Esophagus muscularis mucosa (tissue), 4 donors: ENCODE measurements at regions not wholly inside any gene's neighbourhood (a gene's known extent, or its start where the extent isn't known, plus 50 kb on each side); places are given as distances from the start of the nearest gene placed in this dataset.

Experiments
- EP300 ChIP-seq: sonication (generic); formaldehyde crosslinking; IDR thresholded peaks from one replicate; pipeline ENCODE4 v1.6.1; 2017; ENCODE audit warnings: antibody characterized with exemption
- POLR2A ChIP-seq: fragments of 450-650 bp; IDR thresholded peaks from one replicate; pipeline ENCODE4 v1.6.1; 2017; ENCODE audit warnings: antibody characterized with exemption, moderate library complexity, mild to moderate bottlenecking, low read depth
- POLR2AphosphoS5 ChIP-seq, 2 donors: sonication (generic); formaldehyde crosslinking; IDR thresholded peaks; one replicate each; pipeline ENCODE4 v1.6.1; 2017; ENCODE audit warnings: antibody characterized with exemption in 2 of 2
- TF ChIP-seq, protein P1 (sequence below), 3 experiments: fragments of 200-600 bp in 2 of 3; fragments of 450-650 bp in 1 of 3; sonication (generic) in 2 of 3; IDR thresholded peaks; one replicate each; pipeline ENCODE4 v1.5.1; 2017 to 2019; ENCODE audit warnings: antibody characterized with exemption in 3 of 3, mild to moderate bottlenecking in 2 of 3, moderate library complexity in 1 of 3

DNA sequence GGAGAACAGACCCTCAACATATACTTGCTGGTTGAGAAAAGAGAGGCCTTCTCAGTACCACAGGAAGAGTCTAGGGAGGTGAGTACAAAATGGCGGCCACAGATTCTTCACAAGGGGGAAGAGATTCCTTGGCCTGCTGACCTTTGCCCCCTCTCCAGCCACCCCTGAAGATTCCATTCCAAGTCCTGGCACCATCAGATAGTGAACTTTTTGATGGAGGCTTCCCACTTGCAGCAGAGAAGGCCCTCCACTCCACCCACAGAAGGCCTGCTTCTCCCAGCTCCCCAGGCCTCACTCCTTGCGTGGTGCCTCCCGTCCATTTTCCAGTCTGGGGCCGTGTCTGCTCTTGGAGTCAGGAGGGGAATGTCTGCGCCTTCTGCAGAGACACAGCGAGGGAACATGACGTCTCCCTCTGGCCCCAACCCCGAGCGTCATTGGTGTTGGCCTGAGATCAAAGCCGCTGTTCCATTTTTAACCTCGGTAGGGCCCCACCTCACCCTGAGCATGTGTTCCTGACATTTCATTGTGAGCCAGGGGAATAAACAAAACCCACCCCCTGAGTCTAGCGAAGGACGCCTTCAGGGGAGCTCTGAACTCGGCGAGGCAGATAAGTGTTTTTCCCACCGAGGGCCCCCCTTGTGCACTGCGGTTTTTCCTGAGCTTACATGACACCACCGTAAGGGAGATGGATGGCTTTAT lies 268.7 kb upstream of the TBX3 start:
- TF ChIP-seq, protein P1, sequence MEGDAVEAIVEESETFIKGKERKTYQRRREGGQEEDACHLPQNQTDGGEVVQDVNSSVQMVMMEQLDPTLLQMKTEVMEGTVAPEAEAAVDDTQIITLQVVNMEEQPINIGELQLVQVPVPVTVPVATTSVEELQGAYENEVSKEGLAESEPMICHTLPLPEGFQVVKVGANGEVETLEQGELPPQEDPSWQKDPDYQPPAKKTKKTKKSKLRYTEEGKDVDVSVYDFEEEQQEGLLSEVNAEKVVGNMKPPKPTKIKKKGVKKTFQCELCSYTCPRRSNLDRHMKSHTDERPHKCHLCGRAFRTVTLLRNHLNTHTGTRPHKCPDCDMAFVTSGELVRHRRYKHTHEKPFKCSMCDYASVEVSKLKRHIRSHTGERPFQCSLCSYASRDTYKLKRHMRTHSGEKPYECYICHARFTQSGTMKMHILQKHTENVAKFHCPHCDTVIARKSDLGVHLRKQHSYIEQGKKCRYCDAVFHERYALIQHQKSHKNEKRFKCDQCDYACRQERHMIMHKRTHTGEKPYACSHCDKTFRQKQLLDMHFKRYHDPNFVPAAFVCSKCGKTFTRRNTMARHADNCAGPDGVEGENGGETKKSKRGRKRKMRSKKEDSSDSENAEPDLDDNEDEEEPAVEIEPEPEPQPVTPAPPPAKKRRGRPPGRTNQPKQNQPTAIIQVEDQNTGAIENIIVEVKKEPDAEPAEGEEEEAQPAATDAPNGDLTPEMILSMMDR (IDR thresholded peaks at IDR 0.05), result no peak
- no peak for TF ChIP-seq POLR2A
- TF ChIP-seq POLR2AphosphoS5 (IDR thresholded peaks at IDR 0.05), result peak in 1 of 2 donors; percentile 51
- TF ChIP-seq EP300, result no peak
